K562 (cell line): ENCODE measurements at regions not wholly inside any gene's neighbourhood (a gene's known extent, or its start where the extent isn't known, plus 50 kb on each side); places are given as distances from the start of the nearest gene placed in this dataset.

Experiments used
- KLF16 ChIP-seq: IDR thresholded peaks from 2 replicates; pipeline ENCODE4 v1.6.1; 2016; ENCODE audit warnings: antibody characterized with exemption
- TF ChIP-seq, protein P1 (sequence below), 3 experiments: IDR thresholded peaks in 2 of 3; conservative IDR thresholded peaks in 1 of 3; 2 replicates each; pipeline ENCODE4 v1.5.1; 2011 to 2012; ENCODE audit warnings: low read length in 3 of 3, mild to moderate bottlenecking in 3 of 3, control low read depth in 2 of 3, improper control_type of control experiment in 1 of 3, inconsistent platforms in 1 of 3, low read depth in 1 of 3, mixed read lengths in 1 of 3, moderate library complexity in 1 of 3; ENCODE audit not compliant: insufficient read depth in 2 of 3
- TF ChIP-seq, protein P2 (sequence below): sonication (generic); formaldehyde crosslinking; IDR thresholded peaks from 2 replicates; pipeline ENCODE4 v1.8.0; 2022; ENCODE audit warnings: mild to moderate bottlenecking, missing genetic modification reagents

DNA sequence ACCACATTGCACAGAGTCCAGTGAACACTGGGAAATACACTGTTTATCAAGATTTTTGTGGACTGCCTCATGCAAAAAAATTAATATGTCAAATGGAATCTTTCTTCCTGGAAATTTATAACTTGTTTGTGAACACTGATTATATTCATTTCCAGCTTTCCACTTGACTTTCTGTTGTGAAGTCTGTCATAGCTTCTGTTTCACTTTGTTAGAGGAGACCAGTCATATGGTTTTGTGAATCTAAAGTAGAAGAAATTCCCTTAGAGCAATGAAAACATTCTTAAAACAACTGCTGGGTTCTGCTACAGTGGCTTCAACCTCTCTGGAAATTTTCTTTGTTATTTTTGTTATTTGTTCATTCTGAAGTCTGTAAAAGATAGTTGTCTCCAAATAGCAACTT, 349.5 kb upstream of the NFE2L3 start:
- TF ChIP-seq KLF16, result no peak
- TF ChIP-seq, protein P1, sequence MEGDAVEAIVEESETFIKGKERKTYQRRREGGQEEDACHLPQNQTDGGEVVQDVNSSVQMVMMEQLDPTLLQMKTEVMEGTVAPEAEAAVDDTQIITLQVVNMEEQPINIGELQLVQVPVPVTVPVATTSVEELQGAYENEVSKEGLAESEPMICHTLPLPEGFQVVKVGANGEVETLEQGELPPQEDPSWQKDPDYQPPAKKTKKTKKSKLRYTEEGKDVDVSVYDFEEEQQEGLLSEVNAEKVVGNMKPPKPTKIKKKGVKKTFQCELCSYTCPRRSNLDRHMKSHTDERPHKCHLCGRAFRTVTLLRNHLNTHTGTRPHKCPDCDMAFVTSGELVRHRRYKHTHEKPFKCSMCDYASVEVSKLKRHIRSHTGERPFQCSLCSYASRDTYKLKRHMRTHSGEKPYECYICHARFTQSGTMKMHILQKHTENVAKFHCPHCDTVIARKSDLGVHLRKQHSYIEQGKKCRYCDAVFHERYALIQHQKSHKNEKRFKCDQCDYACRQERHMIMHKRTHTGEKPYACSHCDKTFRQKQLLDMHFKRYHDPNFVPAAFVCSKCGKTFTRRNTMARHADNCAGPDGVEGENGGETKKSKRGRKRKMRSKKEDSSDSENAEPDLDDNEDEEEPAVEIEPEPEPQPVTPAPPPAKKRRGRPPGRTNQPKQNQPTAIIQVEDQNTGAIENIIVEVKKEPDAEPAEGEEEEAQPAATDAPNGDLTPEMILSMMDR (IDR thresholded peaks at IDR 0.05 in 2 of 3, conservative IDR thresholded peaks at IDR 0.05 in 1 of 3; ENCODE audit: insufficient read depth in 2 of 3, low read depth in 1 of 3, low read length in 3 of 3), result no peak
- TF ChIP-seq, protein P2, sequence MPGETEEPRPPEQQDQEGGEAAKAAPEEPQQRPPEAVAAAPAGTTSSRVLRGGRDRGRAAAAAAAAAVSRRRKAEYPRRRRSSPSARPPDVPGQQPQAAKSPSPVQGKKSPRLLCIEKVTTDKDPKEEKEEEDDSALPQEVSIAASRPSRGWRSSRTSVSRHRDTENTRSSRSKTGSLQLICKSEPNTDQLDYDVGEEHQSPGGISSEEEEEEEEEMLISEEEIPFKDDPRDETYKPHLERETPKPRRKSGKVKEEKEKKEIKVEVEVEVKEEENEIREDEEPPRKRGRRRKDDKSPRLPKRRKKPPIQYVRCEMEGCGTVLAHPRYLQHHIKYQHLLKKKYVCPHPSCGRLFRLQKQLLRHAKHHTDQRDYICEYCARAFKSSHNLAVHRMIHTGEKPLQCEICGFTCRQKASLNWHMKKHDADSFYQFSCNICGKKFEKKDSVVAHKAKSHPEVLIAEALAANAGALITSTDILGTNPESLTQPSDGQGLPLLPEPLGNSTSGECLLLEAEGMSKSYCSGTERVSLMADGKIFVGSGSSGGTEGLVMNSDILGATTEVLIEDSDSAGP (CRISPR knock-in tag), result no peak
